GM19023 (cell line): ENCODE measurements at regions not wholly inside any gene's neighbourhood (a gene's known extent, or its start where the extent isn't known, plus 50 kb on each side); places are given as distances from the start of the nearest gene placed in this dataset.
"Not testable (repeated sequence)": the region's sequence is repeated elsewhere in the genome, so short reads cannot be mapped to it uniquely, and the experiment has no call there.

Source experiments
- ATAC-seq: cut with Tn5 transposase; IDR thresholded peaks from one replicate; pipeline ENCODE4 v1.9.1; 2021; ENCODE audit warnings: mild to moderate bottlenecking, moderate library complexity; ENCODE audit not compliant: unreplicated experiment

DNA sequence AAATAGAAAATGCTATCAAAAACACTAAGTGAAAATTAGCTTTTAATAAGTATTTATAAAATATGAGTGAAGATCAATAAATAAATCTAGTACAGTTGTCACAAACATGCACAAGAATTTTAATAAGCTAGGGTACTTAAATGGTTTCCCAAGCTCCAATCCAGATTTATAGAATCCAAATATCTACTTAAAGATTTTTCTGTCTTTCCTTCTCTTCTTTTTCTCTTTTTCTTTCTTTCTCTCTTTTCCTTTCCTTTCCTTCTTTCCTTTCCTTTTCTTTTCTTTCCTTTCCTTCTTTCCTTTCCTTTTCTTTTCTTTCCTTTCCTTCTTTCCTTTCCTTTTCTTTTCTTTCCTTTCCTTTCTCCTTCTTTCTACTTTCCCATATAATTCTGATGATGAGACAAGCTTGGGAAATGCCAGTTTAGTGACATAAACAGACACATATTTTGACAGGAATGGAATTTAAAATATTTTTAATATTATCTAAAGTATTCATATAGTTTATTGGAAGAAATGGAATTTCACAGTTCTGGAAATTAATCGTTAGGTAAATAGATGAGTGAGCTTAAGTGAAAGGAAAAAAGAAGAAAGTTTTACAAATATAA lies 832.8 kb downstream of the NR2F1-AS1 start:
- no peak for ATAC-seq

- ATAC-seq: no peak
Observed at GRCh38 chr5:92741906-92742305, 839.1 kb downstream of the NR2F1-AS1 start.

DNA sequence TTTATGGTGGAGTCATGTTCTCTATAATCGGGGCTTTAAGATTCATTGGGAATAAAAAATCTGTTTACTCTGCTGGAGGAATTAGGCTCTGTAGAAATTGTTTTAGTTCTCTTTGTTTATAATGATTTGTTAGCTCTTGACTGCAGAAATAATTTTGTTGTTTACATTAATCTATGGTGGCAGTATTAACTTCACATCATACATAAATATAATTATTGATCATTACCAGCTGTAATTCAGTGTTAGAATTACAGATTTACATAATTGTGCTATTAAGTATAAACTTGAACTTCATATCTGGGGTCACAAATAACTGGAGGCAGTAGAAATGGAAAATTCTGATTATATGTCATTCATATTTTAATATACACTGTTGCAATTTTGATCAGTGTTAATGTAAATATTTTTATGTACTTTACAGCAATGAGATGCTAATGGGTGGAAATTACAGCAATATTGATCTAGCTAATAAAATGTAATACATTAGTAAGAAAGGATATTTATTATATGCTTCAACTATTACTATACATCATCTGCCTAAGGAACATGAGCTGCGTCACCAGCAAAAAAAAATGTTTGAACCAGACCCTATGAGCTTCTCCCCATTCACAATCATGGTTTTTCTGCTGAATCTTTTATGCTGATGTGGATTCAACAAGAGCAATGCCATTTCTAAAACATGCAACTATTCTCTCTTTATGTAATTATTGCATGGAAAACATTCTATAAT lies 846.6 kb downstream of the NR2F1-AS1 start:
- no peak for ATAC-seq

DNA sequence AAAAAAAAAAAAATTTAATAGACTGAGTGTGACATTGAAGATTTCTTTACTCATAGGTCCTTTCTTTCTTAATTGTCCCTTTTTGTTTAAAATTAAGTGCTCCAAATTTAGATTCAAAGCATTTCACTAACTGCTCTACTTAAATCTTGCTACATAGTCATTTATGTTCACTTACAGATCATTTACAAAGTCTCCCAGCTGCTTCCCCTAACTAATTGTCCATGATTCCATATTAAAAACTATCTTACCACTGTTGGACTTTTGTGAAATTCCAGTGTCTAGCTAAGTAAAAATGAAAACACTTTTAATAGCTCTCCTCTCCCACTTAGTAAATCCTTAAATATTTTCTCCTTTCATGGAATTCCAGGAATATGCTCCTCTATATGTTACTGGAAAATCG lies 850.5 kb downstream of the NR2F1-AS1 start:
- ATAC-seq: no peak

GRCh38 chr5:92729088-92729487 lies 851.9 kb downstream of the NR2F1-AS1 start:
- no peak for ATAC-seq

DNA sequence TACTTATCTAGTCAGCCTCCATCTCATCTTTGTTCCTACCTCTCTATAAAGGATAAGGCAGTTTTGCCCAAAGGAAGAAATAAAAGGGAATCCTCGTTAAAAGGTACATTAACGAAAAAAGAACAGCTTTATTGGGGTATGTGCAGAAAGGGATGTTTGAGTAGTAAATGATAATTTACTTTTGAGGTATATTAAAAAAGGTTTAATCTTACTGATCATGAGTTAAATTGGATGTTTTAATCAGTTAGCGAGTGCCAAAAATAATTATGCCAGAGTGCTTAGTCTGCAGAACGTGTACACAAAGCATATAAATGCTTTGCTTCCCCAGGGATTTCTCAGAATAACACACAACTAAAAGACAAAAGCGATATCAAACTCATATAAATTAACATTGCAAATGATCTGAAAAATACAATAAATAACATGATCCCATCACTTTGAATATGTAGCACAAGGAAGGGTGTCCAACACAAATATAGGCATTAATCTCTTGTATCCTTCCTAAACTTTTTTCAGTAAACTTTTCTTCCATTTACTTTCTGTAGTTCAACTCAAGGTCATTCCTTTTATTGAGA lies 865.0 kb downstream of the NR2F1-AS1 start:
- ATAC-seq: no peak

- ATAC-seq: no peak
Observed at GRCh38 chr5:92713826-92714225, 867.2 kb downstream of the NR2F1-AS1 start.

DNA sequence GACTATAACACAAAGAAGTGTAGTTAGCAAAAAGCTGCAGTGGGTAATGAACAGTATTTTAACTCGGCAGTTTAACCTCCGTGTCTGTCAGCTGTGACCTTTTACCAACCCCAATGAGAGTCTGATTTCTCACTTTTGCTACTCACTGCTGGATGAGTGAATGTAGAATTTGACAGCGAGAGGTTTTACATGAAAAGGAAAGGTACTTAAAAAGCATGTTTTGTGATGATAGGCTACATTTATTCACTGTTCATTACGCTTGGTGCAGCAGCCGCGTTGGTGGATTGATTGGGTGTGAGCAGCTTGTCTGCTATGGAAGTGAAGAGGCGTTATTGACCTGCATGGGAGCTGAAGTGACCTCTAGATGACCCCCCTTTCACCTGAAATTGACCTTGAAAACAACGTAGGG lies 867.7 kb downstream of the NR2F1-AS1 start:
- ATAC-seq: no peak

GRCh38 chr5:92711956-92712355 lies 869.1 kb downstream of the NR2F1-AS1 start:
- no peak for ATAC-seq

DNA sequence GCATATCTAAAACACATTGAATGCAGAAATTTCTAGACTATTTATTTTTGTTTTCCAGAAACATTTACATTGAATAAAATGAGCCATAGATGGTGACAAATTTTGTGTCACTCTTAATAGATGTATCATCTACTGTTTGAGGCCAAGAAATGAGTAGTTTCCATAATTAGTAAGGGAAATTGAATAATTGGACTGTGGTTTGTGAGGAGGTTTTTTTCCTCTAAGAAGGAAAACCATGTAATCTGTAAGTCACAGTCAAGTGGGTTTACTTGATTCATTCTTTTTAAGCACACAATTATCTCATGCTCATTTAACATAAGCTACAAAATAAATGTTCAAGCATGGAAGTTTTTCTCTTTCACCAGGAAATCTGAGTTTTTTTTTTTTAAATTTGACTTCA lies 876.4 kb downstream of the NR2F1-AS1 start:
- ATAC-seq: no peak

DNA sequence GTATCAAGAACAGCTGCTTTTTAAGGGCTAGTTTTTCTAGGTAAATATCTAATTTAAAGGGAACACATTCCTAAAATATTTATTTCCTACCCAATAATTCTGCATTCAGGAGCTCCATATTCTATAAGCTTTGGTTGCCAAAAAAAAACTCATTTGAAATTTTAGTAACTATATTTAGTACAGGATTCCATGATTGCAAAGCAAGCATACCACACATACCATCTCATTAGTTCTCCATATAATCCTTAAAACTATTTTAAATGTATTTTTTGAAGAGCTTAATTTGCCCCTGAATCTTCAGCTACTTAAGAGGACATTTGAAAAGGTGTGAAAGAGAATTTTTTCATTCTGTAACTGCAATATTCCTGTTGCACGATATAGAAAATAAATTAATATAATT lies 877.0 kb downstream of the NR2F1-AS1 start:
- ATAC-seq: no peak

- no peak for ATAC-seq
Observed at GRCh38 chr5:92695123-92696003, 885.7 kb downstream of the NR2F1-AS1 start.

- ATAC-seq: no peak
Observed at GRCh38 chr5:92694067-92694466, 887.0 kb downstream of the NR2F1-AS1 start.

GRCh38 chr5:92691955-92692354 lies 889.1 kb downstream of the NR2F1-AS1 start:
- ATAC-seq: not testable (repeated sequence)

DNA sequence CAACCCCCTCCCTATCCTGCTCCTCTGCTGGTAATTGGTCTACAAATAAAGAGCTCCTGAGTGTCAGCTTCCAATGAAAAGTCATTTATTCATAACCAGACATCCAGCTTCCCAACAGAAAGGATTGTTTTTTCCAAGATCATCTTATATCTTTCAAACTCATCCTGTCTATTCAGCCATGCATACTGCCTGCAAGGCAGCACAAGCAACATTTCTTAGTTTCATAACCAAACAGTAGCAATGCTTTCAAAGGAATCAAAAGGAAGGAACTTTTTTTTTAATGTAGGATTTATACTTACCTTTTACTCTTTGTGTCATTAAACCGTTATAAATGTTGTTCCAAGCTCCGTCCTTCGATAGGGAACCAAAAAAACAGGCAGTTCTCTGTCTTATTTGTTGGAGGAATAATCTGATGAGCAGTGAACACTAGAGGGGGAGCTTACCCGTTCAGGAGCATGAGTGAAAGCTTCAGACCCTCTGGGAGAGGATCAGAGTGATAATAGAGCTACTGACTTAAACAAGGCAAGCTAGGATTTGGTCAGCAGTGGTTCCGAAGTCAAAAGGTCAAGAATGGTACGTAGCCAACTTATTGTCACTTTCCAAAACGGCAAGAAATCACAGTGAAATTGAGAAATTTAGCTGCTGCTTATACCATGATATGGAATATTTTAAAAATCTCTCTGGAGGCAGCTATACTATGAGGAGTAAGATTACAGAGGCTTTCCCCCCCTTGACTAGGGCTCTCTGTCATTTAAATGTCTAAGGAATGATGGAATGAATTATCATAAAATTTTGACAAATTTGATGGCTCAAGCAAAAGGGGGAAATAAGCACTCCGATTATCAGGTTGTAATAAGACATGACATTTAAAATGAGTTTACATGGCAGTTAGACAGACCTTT lies 892.9 kb downstream of the NR2F1-AS1 start:
- no peak for ATAC-seq

GRCh38 chr5:92678640-92679039 lies 902.4 kb downstream of the NR2F1-AS1 start:
- no peak for ATAC-seq

GRCh38 chr5:92676215-92677165 lies 904.5 kb downstream of the NR2F1-AS1 start:
- ATAC-seq: no peak

DNA sequence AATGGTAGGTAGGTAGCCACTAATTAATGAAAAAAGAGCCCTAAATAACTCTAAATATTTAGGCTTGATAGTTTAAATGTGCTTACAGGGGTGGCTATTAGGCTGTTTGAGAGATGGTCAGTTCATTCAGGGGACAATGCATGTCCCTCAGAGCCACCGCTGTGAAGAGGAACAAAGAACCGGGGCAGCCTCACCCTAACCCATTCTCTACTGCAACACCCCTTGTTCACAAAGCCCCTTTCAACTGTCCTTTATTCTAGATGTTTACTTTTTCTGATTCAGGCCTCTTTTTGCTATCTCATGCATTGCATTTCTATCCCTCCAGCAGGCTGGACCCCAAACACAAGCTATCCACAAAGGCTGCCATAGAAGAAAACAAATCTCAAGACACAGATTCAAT lies 906.7 kb downstream of the NR2F1-AS1 start:
- ATAC-seq: no peak

GRCh38 chr5:92665506-92665905 lies 915.5 kb downstream of the NR2F1-AS1 start:
- ATAC-seq: no peak
